ENCODE measurements at regions not wholly inside any gene's neighbourhood (a gene's known extent, or its start where the extent isn't known, plus 50 kb on each side); places are given as distances from the start of the nearest gene placed in this dataset.

DNA sequence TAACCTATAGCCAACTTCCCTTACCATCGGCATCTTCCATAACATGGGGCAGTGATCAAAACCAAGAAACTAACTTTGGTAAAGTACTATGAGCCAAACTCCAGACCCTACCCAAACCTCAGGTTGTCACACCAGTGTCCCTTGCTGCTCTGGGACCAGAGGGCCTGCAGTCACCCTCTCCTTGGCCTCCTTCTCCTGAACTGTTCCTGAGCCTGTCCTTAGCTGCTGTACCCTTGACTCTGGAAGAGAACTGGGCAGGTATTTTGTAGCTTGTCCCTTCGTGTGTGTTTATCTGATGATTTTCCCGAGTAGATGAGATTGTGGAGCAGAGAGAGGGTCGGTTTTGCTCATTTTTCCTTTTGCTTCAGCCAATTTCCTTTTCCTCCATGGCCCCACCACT, 240.4 kb downstream of the SYK start:
- H3K9me3 ChIP-seq (replicated peaks in 1 of 3): no peaks in the 10 kb centered on the region
- intact Hi-C loops (cut with DNase I): no loop called here
- 80 to 86% (median 85%) methylated on average over 4 of the region's 4 CpGs for WGBS, 4 donors
- H3K27ac ChIP-seq: no peak overlapping the region
- peaks cover 7 to 14% of the 10 kb centered on the region in 2 donors for H3K4me1 ChIP-seq (replicated peaks in 1 of 2)
- no peaks in the 10 kb centered on the region for H3K27me3 ChIP-seq
- no peak for DNase-seq
- H3K4me3 ChIP-seq: no peak overlapping the region
- no peaks in the 10 kb centered on the region for H3K36me3 ChIP-seq (replicated peaks in 1 of 2)
- no peak for TF ChIP-seq POLR2A (IDR thresholded peaks at IDR 0.05)
- TF ChIP-seq, protein P1, sequence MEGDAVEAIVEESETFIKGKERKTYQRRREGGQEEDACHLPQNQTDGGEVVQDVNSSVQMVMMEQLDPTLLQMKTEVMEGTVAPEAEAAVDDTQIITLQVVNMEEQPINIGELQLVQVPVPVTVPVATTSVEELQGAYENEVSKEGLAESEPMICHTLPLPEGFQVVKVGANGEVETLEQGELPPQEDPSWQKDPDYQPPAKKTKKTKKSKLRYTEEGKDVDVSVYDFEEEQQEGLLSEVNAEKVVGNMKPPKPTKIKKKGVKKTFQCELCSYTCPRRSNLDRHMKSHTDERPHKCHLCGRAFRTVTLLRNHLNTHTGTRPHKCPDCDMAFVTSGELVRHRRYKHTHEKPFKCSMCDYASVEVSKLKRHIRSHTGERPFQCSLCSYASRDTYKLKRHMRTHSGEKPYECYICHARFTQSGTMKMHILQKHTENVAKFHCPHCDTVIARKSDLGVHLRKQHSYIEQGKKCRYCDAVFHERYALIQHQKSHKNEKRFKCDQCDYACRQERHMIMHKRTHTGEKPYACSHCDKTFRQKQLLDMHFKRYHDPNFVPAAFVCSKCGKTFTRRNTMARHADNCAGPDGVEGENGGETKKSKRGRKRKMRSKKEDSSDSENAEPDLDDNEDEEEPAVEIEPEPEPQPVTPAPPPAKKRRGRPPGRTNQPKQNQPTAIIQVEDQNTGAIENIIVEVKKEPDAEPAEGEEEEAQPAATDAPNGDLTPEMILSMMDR (IDR thresholded peaks at IDR 0.05): no peak

DNA sequence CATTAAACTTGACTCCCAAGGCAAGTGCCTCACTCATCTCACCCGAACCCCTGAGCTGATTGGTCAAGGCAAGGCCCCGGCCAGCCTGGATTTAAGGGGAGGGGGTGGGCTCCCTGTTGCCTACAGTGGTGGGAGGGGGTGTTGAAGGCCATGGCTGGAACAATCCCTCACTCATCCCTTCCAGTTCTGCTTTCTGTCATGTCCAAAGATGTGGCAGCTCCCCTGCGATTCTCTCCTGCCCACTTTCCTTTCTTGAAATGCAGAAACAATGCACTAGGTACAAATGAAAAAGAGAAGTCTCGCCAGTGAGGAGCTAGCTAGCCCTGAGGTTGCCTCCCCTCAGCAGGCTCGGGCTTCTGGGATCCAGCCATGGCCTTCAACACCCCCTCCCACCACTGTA, 240.9 kb downstream of the SYK start:
- H3K4me1 ChIP-seq (replicated peaks in 1 of 2): peaks cover 6 to 9% of the 10 kb centered on the region in 2 donors
- H3K36me3 ChIP-seq (replicated peaks in 1 of 2): no peaks in the 10 kb centered on the region
- TF ChIP-seq POLR2A (IDR thresholded peaks at IDR 0.05): no peak
- TF ChIP-seq, protein P1 (IDR thresholded peaks at IDR 0.05): no peak
- DNase-seq: no peak
- no peak overlapping the region for H3K27ac ChIP-seq
- H3K9me3 ChIP-seq (replicated peaks in 1 of 3): no peaks in the 10 kb centered on the region
- WGBS, 4 donors: 80 to 95% (median 89%) methylated on average over 4 to 5 of the region's 5 CpGs
- no peak overlapping the region for H3K4me3 ChIP-seq
- intact Hi-C loops (cut with DNase I): no loop called here
- no peaks in the 10 kb centered on the region for H3K27me3 ChIP-seq

DNA sequence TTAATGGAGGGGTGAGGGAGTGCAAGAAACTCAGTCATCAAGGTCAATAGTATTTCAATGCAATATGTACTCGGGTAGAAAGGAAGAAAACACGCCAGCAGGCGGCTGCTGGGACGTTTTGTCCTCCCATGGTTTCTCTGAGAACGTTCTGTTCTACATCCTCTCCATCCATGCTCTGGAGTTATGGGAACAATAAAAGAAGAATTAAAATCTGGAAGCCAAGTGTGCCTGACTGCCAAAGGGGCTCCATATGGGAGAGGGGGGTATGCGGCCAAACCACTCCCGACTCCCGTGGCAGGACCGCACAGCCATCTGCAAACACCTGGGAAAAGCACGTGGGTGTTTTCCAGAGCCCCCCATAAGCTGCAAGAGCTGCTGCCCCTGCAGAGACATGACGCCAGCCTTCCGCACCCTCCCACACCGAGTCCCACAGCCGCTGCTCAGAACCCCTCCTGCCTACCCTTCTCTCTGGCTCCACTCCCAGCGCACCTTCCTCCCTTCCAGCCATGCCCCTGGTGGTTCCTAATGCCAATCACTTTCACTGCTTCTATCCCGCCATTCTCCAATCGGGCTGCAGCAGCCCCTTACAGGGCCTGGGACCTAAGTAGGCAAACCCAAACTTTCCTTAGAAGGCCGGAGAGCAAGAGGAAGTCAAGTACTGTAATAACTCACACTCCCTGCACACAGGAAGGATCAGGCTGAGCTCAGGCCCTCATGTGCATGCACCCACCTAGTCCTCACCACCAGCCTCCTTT, 241.6 kb downstream of the SYK start:
- Histone ChIP-seq H3K27ac (no peak overlapping the region), H3K36me3 (replicated peaks in 1 of 2) (no peaks in the 10 kb centered on the region), H3K4me3 (no peak overlapping the region), H3K4me1 (replicated peaks in 1 of 2) (peaks cover 0 to 2% of the 10 kb centered on the region in 2 donors), H3K27me3 (no peaks in the 10 kb centered on the region), H3K9me3 (replicated peaks in 1 of 3) (no peaks in the 10 kb centered on the region)
- TF ChIP-seq, protein P1 (IDR thresholded peaks at IDR 0.05): no peak
- no peak for TF ChIP-seq POLR2A (IDR thresholded peaks at IDR 0.05)
- DNase-seq: peak in 1 of 7 donors; percentile 39
- WGBS, 4 donors: 82 to 86% (median 84%) methylated on average over 18 of the region's 18 CpGs
- intact Hi-C loops (cut with DNase I): no loop called here

DNA sequence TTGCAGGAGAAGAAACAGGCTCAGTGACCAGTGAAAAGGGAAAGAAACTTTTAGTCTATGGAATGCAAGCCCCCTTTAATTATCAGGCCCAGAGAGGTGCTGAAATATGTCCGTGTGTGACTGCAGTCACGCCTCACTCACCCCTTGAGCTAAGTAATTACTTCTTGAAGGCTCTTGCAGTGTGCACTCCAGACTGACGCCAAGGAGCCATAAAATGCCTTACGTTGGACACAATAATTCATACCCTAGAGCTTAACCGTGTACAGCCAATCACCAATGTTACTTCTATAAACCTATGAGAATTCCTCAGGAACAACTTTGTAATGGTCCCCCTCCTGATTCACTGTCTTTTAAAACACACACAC, 242.2 kb downstream of the SYK start:
- Histone ChIP-seq H3K9me3 (replicated peaks in 1 of 3) (no peaks in the 10 kb centered on the region), H3K27ac (no peak overlapping the region), H3K27me3 (no peaks in the 10 kb centered on the region), H3K4me1 (replicated peaks in 1 of 2) (no peaks in the 10 kb centered on the region), H3K4me3 (no peak overlapping the region), H3K36me3 (replicated peaks in 1 of 2) (no peaks in the 10 kb centered on the region)
- WGBS, 4 donors: 80 to 92% (median 86%) methylated on average over 5 of the region's 5 CpGs
- intact Hi-C loops (cut with DNase I): no loop called here
- TF ChIP-seq POLR2A (IDR thresholded peaks at IDR 0.05): no peak
- TF ChIP-seq, protein P1 (IDR thresholded peaks at IDR 0.05): no peak
- DNase-seq: no peak
